Kidney (tissue), 13 donors: ENCODE measurements at regions not wholly inside any gene's neighbourhood (a gene's known extent, or its start where the extent isn't known, plus 50 kb on each side); places are given as distances from the start of the nearest gene placed in this dataset.

Experiments
- DNase-seq, 5 donors: peaks; one replicate each; pipeline ENCODE4 v3.0.0-alpha.2; 2013 to 2020
- FAIRE-seq: peaks from 2 replicates; lab custom pipeline; 2012; peaks lifted over from hg19 to GRCh38; lab: Jason Lieb, UNC
- H3K27ac ChIP-seq, 2 donors: one replicate each; pipeline ENCODE4 v1.7.0; 2013; ENCODE audit warnings: low read depth in 2 of 2, low read length in 2 of 2, inconsistent platforms in 1 of 2
- H3K27me3 ChIP-seq: one replicate; pipeline ENCODE4 v1.7.1; 2013; ENCODE audit warnings: low read length, inconsistent platforms; ENCODE audit not compliant: control insufficient read depth, insufficient read depth
- H3K36me3 ChIP-seq, 3 donors: one replicate each; pipeline versions ENCODE4 v1.7.0 to v1.7.1; 2013; ENCODE audit warnings: low read length in 3 of 3, control low read depth in 1 of 3, inconsistent platforms in 1 of 3; ENCODE audit not compliant: insufficient read depth in 3 of 3, control insufficient read depth in 2 of 3
- H3K4me1 ChIP-seq, 3 donors: one replicate each; pipeline versions ENCODE4 v1.7.0 to v1.7.1; 2013; ENCODE audit warnings: low read length in 3 of 3, inconsistent platforms in 1 of 3, low read depth in 1 of 3; ENCODE audit not compliant: control insufficient read depth in 2 of 3, insufficient read depth in 2 of 3
- H3K4me3 ChIP-seq, 3 donors: one replicate each; pipeline versions ENCODE4 v1.7.0 to v1.8.1; 2013; ENCODE audit warnings: low read length in 3 of 3, control low read depth in 1 of 3, inconsistent platforms in 1 of 3
- H3K9ac ChIP-seq, 3 donors: one replicate each; pipeline versions ENCODE4 v1.7.0 to v1.7.1; 2013; ENCODE audit warnings: low read length in 3 of 3, control low read depth in 1 of 3, inconsistent platforms in 1 of 3
- H3K9me3 ChIP-seq, 3 donors: one replicate each; pipeline versions ENCODE4 v1.7.0 to v1.7.1; 2013; ENCODE audit warnings: low read length in 3 of 3, control low read depth in 1 of 3, inconsistent platforms in 1 of 3; ENCODE audit not compliant: control insufficient read depth in 2 of 3, insufficient read depth in 1 of 3
- CTCF ChIP-seq: IDR thresholded peaks from 3 replicates; pipeline ENCODE4 v1.5.1; 2012; ENCODE audit warnings: mild to moderate bottlenecking, moderate library complexity, borderline replicate concordance; ENCODE audit not compliant: insufficient read depth; ENCODE audit errors: extremely low read depth
- intact Hi-C: fragments of 100-400 bp; cut with DNase I; formaldehyde crosslinking; loops from one replicate; pipeline ENCODE4 v1.11.1; 2022
- donor health status: control.
- donor health status: control.
- donor health status: control.
- donor health status: control.
- donor health status: control.
- donor health status: DM: yes; HTN: yes; CAD: no.
- donor health status: Normal renal cell carcinoma (clear cell type).

- no peak for FAIRE-seq
Observed at GRCh38 chr10:4399556-4399955, 426.5 kb upstream of the AKR1E2 start.

GRCh38 chr10:4398602-4399001 is 427.4 kb upstream of the AKR1E2 start:
- intact Hi-C loops = no loop called here
- H3K4me3 ChIP-seq = no peak overlapping the region
- FAIRE-seq (no peak), DNase-seq (no peak)
- H3K36me3 ChIP-seq = no peaks in the 10 kb centered on the region
- H3K27me3 ChIP-seq = no peaks in the 10 kb centered on the region
- H3K9me3 ChIP-seq = no peaks in the 10 kb centered on the region
- no peak overlapping the region for H3K27ac ChIP-seq
- no peak for TF ChIP-seq CTCF
- no peaks in the 10 kb centered on the region for H3K4me1 ChIP-seq
- no peak overlapping the region for H3K9ac ChIP-seq

More at GRCh38 chr10:4399556-4399955, 426.5 kb upstream of the AKR1E2 start:
- peak in 2 of 5 donors; percentile 20 to 55 for DNase-seq
- Histone ChIP-seq H3K9me3 (no peaks in the 10 kb centered on the region), H3K27ac (no peak overlapping the region), H3K36me3 (no peaks in the 10 kb centered on the region), H3K9ac (no peak overlapping the region), H3K27me3 (no peaks in the 10 kb centered on the region), H3K4me1 (no peaks in the 10 kb centered on the region), H3K4me3 (no peak overlapping the region)
- intact Hi-C loops = no loop called here
- no peak for TF ChIP-seq CTCF

- no peak for FAIRE-seq
- Histone ChIP-seq H3K9ac (no peak overlapping the region), H3K27ac (no peak overlapping the region), H3K4me1 (no peaks in the 10 kb centered on the region), H3K4me3 (no peak overlapping the region), H3K36me3 (no peaks in the 10 kb centered on the region), H3K27me3 (no peaks in the 10 kb centered on the region), H3K9me3 (no peaks in the 10 kb centered on the region)
- intact Hi-C loops = no loop called here
- no peak for DNase-seq
- TF ChIP-seq CTCF = no peak
Observed at GRCh38 chr10:4397337-4397736, 428.7 kb upstream of the AKR1E2 start.
